HEK293T (cell line): ENCODE measurements at regions not wholly inside any gene's neighbourhood (a gene's known extent, or its start where the extent isn't known, plus 50 kb on each side); places are given as distances from the start of the nearest gene placed in this dataset.
"Not testable (repeated sequence)": the region's sequence is repeated elsewhere in the genome, so short reads cannot be mapped to it uniquely, and the experiment has no call there.

Experiments
- CTCF ChIA-PET: fragments of 350-600 bp; formaldehyde crosslinking; extraction: SDS; loops from one replicate; lab custom pipeline; 2021; ENCODE audit warnings: antibody characterized with exemption, inconsistent platforms; lab: Yijun Ruan, JAX
- POLR2A ChIA-PET: fragments of 350-600 bp; formaldehyde crosslinking; extraction: SDS; loops from one replicate; lab custom pipeline; 2020; ENCODE audit warnings: antibody characterized with exemption, inconsistent platforms; lab: Yijun Ruan, JAX
- DNase-seq: peaks from one replicate; pipeline ENCODE4 v3.0.0; 2012; ENCODE audit warnings: mixed read lengths; ENCODE audit errors: extremely low spot score
- ARNT ChIP-seq: fragments of 450-650 bp; IDR thresholded peaks from 2 replicates; pipeline ENCODE4 v1.6.1; 2017; ENCODE audit warnings: mild to moderate bottlenecking
- BHLHE40 ChIP-seq: fragments of 450-650 bp; IDR thresholded peaks from 2 replicates; pipeline ENCODE4 v1.6.1; 2016; ENCODE audit warnings: mild to moderate bottlenecking, moderate library complexity, borderline replicate concordance
- CTBP1 ChIP-seq: fragments of 450-650 bp; IDR thresholded peaks from 2 replicates; pipeline ENCODE4 v1.6.1; 2016; ENCODE audit warnings: borderline replicate concordance
- ELF4 ChIP-seq: fragments of 450-650 bp; IDR thresholded peaks from 2 replicates; pipeline ENCODE4 v1.6.1; 2017; ENCODE audit warnings: antibody characterized with exemption
- FOXA1 ChIP-seq: fragments of 450-650 bp; IDR thresholded peaks from 2 replicates; pipeline ENCODE4 v1.6.1; 2016; ENCODE audit warnings: mild to moderate bottlenecking
- FOXK2 ChIP-seq: fragments of 450-650 bp; IDR thresholded peaks from 2 replicates; pipeline ENCODE4 v1.6.1; 2016; ENCODE audit warnings: mild to moderate bottlenecking
- FOXM1 ChIP-seq: fragments of 450-650 bp; IDR thresholded peaks from 2 replicates; pipeline ENCODE4 v1.6.1; 2017; ENCODE audit warnings: mild to moderate bottlenecking, borderline replicate concordance
- HDGF ChIP-seq: fragments of 450-650 bp; IDR thresholded peaks from 2 replicates; pipeline ENCODE4 v1.6.1; 2017; ENCODE audit warnings: antibody characterized with exemption, borderline replicate concordance
- L3MBTL2 ChIP-seq: fragments of 450-650 bp; conservative IDR thresholded peaks from 2 replicates; pipeline ENCODE4 v1.6.1; 2016; ENCODE audit warnings: mild to moderate bottlenecking
- LEF1 ChIP-seq: fragments of 450-650 bp; IDR thresholded peaks from 2 replicates; pipeline ENCODE4 v1.6.1; 2017; ENCODE audit warnings: mild to moderate bottlenecking, borderline replicate concordance
- NFRKB ChIP-seq: fragments of 450-650 bp; IDR thresholded peaks from 2 replicates; pipeline ENCODE4 v1.6.1; 2016; ENCODE audit warnings: mild to moderate bottlenecking, moderate library complexity
- SP1 ChIP-seq: fragments of 450-650 bp; IDR thresholded peaks from 2 replicates; pipeline ENCODE4 v1.6.1; 2017
- SUZ12 ChIP-seq: fragments of 450-650 bp; IDR thresholded peaks from 2 replicates; pipeline ENCODE4 v1.6.1; 2016; ENCODE audit warnings: mild to moderate bottlenecking
- TARDBP ChIP-seq: fragments of 450-650 bp; IDR thresholded peaks from 2 replicates; pipeline ENCODE4 v1.6.1; 2016
- ZNF384 ChIP-seq: fragments of 450-650 bp; IDR thresholded peaks from 2 replicates; pipeline ENCODE4 v1.6.1; 2016
- TF ChIP-seq, protein P1 (sequence below): fragments of 450-650 bp; IDR thresholded peaks from 2 replicates; pipeline ENCODE4 v1.6.1; 2016

DNA sequence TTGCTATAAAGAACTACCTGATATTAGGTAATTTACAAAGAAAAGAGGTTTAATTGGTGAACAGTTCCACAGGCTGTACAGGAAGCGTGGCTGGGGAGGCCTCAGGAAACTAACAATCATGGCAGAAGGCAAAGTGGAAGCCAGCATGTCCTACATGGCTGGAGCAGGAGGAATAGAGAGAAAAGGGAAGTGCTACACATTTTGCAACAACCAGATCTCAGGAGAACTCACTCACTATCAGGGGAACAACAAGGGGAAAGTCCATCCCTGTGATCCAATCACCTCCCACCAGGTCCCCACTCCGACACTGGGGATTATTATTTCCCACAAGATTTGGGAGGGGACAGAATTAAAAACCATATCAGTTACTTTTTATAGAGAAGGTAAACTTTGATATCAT is 273.5 kb upstream of the MMADHC start:
- ChIA-PET CTCF (no interaction called here), POLR2A (no interaction called here)
- TF ChIP-seq BHLHE40 (no peak), L3MBTL2 (no peak), TARDBP (no peak), FOXK2 (no peak), LEF1 (no peak), HDGF (no peak), ZNF384 (no peak), SP1 (no peak), ARNT (no peak), FOXM1 (no peak), NFRKB (no peak), SUZ12 (no peak), ELF4 (no peak), FOXA1 (no peak), CTBP1 (no peak)
- TF ChIP-seq, protein P1, sequence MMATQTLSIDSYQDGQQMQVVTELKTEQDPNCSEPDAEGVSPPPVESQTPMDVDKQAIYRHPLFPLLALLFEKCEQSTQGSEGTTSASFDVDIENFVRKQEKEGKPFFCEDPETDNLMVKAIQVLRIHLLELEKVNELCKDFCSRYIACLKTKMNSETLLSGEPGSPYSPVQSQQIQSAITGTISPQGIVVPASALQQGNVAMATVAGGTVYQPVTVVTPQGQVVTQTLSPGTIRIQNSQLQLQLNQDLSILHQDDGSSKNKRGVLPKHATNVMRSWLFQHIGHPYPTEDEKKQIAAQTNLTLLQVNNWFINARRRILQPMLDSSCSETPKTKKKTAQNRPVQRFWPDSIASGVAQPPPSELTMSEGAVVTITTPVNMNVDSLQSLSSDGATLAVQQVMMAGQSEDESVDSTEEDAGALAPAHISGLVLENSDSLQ: no peak
- DNase-seq: no peak

DNA sequence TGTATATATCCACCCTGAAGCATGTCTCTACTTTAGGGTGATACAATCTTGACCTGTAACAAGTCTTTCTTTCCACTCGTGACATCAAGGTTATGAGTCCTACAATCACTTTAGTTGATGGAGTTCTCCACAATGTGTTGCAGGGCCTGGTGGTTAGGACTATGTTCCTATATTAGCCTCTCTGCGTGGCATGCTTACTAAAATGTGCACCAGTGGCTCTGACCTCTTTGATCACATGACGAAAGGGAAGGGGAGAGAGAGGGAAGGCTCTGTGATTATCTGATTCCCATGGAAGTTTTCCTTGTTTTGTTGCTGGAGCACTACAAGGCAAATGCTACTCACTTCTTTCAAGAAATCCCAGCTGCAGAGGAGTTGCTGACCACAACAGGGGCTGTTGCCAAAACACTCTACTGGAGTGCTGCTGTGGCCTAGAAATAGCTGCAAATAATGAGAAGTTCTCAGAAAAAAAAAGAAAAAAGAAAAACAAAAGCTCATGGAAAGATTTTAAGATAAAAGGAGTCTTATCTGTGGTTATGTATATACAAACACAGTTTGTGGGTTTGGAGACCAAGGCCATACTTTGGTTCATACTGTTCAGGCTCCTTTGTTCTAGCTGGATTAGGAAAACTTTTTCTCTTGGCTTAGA is 272.8 kb upstream of the MMADHC start:
- TF ChIP-seq HDGF (no peak), FOXK2 (no peak), ZNF384 (no peak), ARNT (no peak), LEF1 (no peak), NFRKB (no peak), FOXA1 (no peak), SP1 (no peak), TARDBP (no peak), L3MBTL2 (no peak), CTBP1 (no peak)
- TF ChIP-seq, protein P1: no peak
- DNase-seq: no peak
- ChIA-PET CTCF (no interaction called here), POLR2A (no interaction called here)

DNA sequence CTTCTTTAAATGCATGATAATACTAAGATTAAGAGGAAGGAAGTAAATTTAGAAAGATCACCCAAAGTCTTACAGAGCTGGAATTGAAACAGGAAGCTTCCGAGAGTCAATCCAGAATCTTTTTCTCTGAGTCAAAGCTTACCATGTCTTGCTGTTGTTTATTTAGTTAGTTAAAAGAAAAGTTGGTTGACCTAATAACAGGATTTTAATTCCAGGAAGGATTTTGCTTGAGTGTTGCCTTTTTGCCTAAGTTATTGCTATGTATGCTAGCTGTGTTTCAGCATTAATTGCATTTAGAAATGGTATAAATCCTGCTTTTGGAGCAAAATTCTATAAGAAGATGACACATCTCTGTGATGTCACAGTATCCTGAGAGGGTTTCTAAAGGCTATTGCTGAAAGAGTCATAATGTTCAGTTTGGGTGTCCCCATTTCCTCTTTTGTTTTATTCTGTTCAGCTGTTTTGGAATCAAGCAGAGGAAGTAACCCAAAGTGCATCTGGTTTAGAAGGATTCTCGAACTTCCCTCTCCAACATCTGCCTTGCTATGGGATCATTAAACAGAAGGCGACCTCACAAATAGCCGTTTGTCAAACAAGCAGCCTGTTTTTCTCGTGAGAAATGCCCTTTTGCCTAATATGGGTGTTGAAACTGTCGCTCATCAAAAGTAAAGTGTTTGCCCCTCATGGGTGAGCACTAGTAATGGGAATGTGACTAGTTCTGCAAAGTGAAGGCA is 271.5 kb upstream of the MMADHC start:
- CTCF ChIA-PET: no interaction called here
- POLR2A ChIA-PET: no interaction called here
- DNase-seq: no peak
- no peak for TF ChIP-seq BHLHE40
- TF ChIP-seq ARNT: no peak
- TF ChIP-seq FOXM1: no peak
- TF ChIP-seq SP1: no peak
- no peak for TF ChIP-seq SUZ12
- TF ChIP-seq, protein P1: no peak
- no peak for TF ChIP-seq HDGF
- TF ChIP-seq FOXK2: no peak
- TF ChIP-seq TARDBP: no peak
- TF ChIP-seq ZNF384: no peak
- TF ChIP-seq LEF1: no peak
- TF ChIP-seq FOXA1: no peak
- TF ChIP-seq L3MBTL2: no peak
- no peak for TF ChIP-seq CTBP1
- TF ChIP-seq NFRKB: no peak
- no peak for TF ChIP-seq ELF4

DNA sequence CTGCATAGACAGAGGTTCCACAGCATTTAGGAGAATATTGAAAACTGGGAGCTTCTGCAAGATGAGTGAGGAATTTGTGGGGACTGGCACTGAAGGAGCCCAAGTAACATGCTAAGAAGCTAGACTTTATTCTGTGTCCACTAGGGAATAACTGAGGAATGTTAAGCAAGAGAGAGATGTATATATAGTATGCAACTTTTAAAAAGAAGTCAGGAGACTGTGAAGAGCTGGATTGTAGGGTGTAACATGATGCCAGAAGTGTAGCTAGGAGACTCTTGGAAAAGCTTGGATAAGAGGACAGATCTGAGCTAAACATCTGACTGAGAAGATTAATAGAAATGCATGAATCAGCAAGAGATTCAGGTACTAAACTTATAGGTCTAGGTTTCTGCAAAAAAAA is 270.6 kb upstream of the MMADHC start:
- ChIA-PET CTCF (no interaction called here), POLR2A (no interaction called here)
- TF ChIP-seq, protein P1: no peak
- TF ChIP-seq FOXA1 (no peak), FOXK2 (no peak), ZNF384 (no peak), LEF1 (no peak), BHLHE40 (no peak), CTBP1 (no peak), FOXM1 (no peak)
- DNase-seq: no peak

DNA sequence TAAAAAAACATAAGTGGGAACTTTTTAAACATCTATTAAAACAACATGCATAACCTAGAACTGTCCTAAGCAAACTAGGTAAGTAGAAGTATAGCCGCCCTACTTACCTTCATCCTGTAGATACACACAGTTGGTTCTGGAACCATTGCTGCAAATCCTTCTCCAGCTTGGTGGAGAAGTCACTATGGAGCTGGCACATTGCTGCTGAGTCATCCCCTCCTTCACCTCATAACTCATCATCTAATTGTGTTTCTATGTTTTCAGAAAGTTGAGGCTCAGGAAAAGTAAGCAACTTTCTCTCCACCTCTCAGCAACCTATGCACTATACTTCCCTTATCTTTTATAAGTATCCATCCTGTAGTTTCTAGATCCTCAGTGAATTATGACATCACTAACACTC is 269.8 kb upstream of the MMADHC start:
- ChIA-PET POLR2A (no interaction called here), CTCF (no interaction called here)
- no peak for DNase-seq
- no peak for TF ChIP-seq SP1
- TF ChIP-seq FOXM1: no peak
- TF ChIP-seq ELF4: no peak
- TF ChIP-seq CTBP1: no peak
- TF ChIP-seq SUZ12: no peak
- no peak for TF ChIP-seq ZNF384
- no peak for TF ChIP-seq HDGF
- TF ChIP-seq L3MBTL2: no peak
- TF ChIP-seq, protein P1: no peak
- no peak for TF ChIP-seq FOXA1
- TF ChIP-seq NFRKB: no peak
- TF ChIP-seq BHLHE40: no peak
- no peak for TF ChIP-seq LEF1
- TF ChIP-seq TARDBP: no peak
- TF ChIP-seq FOXK2: no peak
- TF ChIP-seq ARNT: no peak

DNA sequence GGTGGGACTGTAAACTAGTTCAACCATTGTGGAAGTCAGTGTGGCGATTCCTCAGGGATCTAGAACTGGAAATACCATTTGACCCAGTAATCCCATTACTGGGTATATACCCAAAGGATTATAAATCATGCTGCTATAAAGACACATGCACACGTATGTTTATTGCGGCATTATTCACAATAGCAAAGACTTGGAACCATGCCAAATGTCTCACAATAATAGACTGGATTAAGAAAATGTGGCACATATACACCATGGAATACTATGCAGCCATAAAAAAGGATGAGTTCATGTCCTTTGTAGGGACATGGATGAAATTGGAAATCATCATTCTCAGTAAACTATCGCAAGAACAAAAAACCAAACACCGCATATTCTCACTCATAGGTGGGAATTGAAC is 268.3 kb upstream of the MMADHC start:
- CTCF ChIA-PET, DNase-seq, POLR2A ChIA-PET: not testable (repeated sequence)
